IMR-90 (cell line): ENCODE measurements at regions not wholly inside any gene's neighbourhood (a gene's known extent, or its start where the extent isn't known, plus 50 kb on each side); places are given as distances from the start of the nearest gene placed in this dataset.

Experiments used
- ATAC-seq: fragments of 200-7000 bp; cut with Tn5 transposase; 2 replicates; pipeline ENCODE4 v1.9.1; 2020; ENCODE audit warnings: low read depth, mild to moderate bottlenecking, moderate library complexity
- BruUV-seq: library from RNA; stranded (reverse); fragments of 400-500 nt; replicated peaks from 2 replicates; lab custom pipeline; 2021; lab: Mats Ljungman, UMichigan
- CTCF ChIA-PET: fragments of 300-600 bp; formaldehyde crosslinking; extraction: SDS; loops from one replicate; lab custom pipeline; 2021; ENCODE audit warnings: antibody characterized with exemption; lab: Yijun Ruan, JAX
- POLR2A ChIA-PET: fragments of 300-600 bp; sonication (Branson Sonifier 250); formaldehyde crosslinking; loops from one replicate; lab custom pipeline; 2022; ENCODE audit warnings: antibody characterized with exemption; ENCODE audit not compliant: unreplicated experiment; lab: Charles Lee
- DNase-seq: peaks from one replicate; pipeline ENCODE4 v3.0.0; 2013
- H2AFZ ChIP-seq: replicated peaks from 2 replicates; pipeline ENCODE3; 2013; ENCODE audit warnings: low read length, mild to moderate bottlenecking; ENCODE audit not compliant: poor library complexity
- H2AK5ac ChIP-seq: 2 replicates; pipeline ENCODE4 v1.6.1; 2013; ENCODE audit warnings: low read depth, low read length, inconsistent platforms
- H2AK9ac ChIP-seq: replicated peaks from 2 replicates; pipeline ENCODE3; 2013; ENCODE audit warnings: mild to moderate bottlenecking, low read depth, low read length, moderate library complexity; ENCODE audit not compliant: poor library complexity
- H2BK120ac ChIP-seq: 2 replicates; pipeline ENCODE4 v1.6.1; 2013; ENCODE audit warnings: low read depth, low read length, inconsistent platforms
- H2BK15ac ChIP-seq: 3 replicates; pipeline ENCODE4 v1.6.1; 2013; ENCODE audit warnings: low read depth, low read length, inconsistent platforms
- H2BK20ac ChIP-seq: 2 replicates; pipeline ENCODE4 v1.6.1; 2013; ENCODE audit warnings: low read depth, mild to moderate bottlenecking, inconsistent platforms, low read length, moderate library complexity
- H2BK5ac ChIP-seq: 2 replicates; pipeline ENCODE4 v1.6.1; 2013; ENCODE audit warnings: mild to moderate bottlenecking, low read depth, low read length, inconsistent platforms; ENCODE audit not compliant: poor library complexity, severe bottlenecking
- H3K14ac ChIP-seq: replicated peaks from 2 replicates; pipeline ENCODE4 v1.6.1; 2013; ENCODE audit warnings: low read depth, low read length, inconsistent platforms
- H3K18ac ChIP-seq: 2 replicates; pipeline ENCODE4 v1.6.1; 2013; ENCODE audit warnings: low read depth, low read length, control low read depth
- H3K23ac ChIP-seq: 2 replicates; pipeline ENCODE4 v1.6.1; 2013; ENCODE audit warnings: low read depth, low read length, inconsistent platforms
- H3K27ac ChIP-seq: 2 replicates; pipeline ENCODE4 v1.5.1; 2013; ENCODE audit warnings: mild to moderate bottlenecking, control low read depth, low read length; ENCODE audit not compliant: insufficient read depth
- H3K27me3 ChIP-seq: 2 replicates; pipeline ENCODE4 v1.6.1; 2013; ENCODE audit warnings: low read length; ENCODE audit not compliant: control insufficient read depth, insufficient read depth
- H3K36me3 ChIP-seq: 2 replicates; pipeline ENCODE4 v1.6.1; 2013; ENCODE audit warnings: low read length, mixed read lengths; ENCODE audit not compliant: control insufficient read depth, insufficient read depth
- H3K4ac ChIP-seq: 2 replicates; pipeline ENCODE4 v1.6.1; 2013; ENCODE audit warnings: low read depth, low read length, inconsistent platforms
- H3K4me1 ChIP-seq: 2 replicates; pipeline ENCODE4 v1.6.1; 2013; ENCODE audit warnings: low read length, mixed read lengths; ENCODE audit not compliant: control insufficient read depth, insufficient read depth
- H3K4me2 ChIP-seq: 2 replicates; pipeline ENCODE4 v1.6.1; 2013; ENCODE audit warnings: low read depth, mild to moderate bottlenecking, control low read depth, low read length, moderate library complexity
- H3K4me3 ChIP-seq: 2 replicates; pipeline ENCODE4 v1.5.1; 2013; ENCODE audit warnings: low read depth, mild to moderate bottlenecking, control low read depth, low read length, moderate library complexity; ENCODE audit not compliant: insufficient read depth
- H3K56ac ChIP-seq: 2 replicates; pipeline ENCODE4 v1.6.1; 2013; ENCODE audit warnings: low read length, inconsistent platforms; ENCODE audit not compliant: insufficient read depth; ENCODE audit errors: extremely low read depth
- H3K79me1 ChIP-seq, 2 experiments: 2 replicates each; pipeline ENCODE4 v1.6.1; 2013; ENCODE audit warnings: low read length in 2 of 2, inconsistent platforms in 1 of 2, low read depth in 1 of 2
- H3K9ac ChIP-seq: 2 replicates; pipeline ENCODE4 v1.6.1; 2013; ENCODE audit warnings: low read depth, low read length, control low read depth
- H3K9me1 ChIP-seq: 2 replicates; pipeline ENCODE4 v1.6.1; 2013; ENCODE audit warnings: low read length, inconsistent platforms; ENCODE audit not compliant: insufficient read depth
- H3K9me3 ChIP-seq: 2 replicates; pipeline ENCODE4 v1.6.1; 2013; ENCODE audit warnings: low read length; ENCODE audit not compliant: control insufficient read depth, insufficient read depth
- H4K20me1 ChIP-seq: 2 replicates; pipeline ENCODE4 v1.6.1; 2013; ENCODE audit warnings: low read length, inconsistent platforms; ENCODE audit not compliant: insufficient read depth
- H4K5ac ChIP-seq: 2 replicates; pipeline ENCODE4 v1.6.1; 2013; ENCODE audit warnings: mild to moderate bottlenecking, low read depth, low read length, control low read depth
- H4K8ac ChIP-seq, 2 experiments: 2 replicates each; pipeline ENCODE4 v1.6.1; 2013; ENCODE audit warnings: low read depth in 2 of 2, low read length in 2 of 2, control low read depth in 1 of 2, inconsistent platforms in 1 of 2
- H4K91ac ChIP-seq: 2 replicates; pipeline ENCODE4 v1.6.1; 2013; ENCODE audit warnings: low read depth, low read length, inconsistent platforms; ENCODE audit not compliant: insufficient read depth
- NFE2L2 ChIP-seq: fragments of 150-350 bp; IDR thresholded peaks from 2 replicates; pipeline ENCODE4 v1.6.1; 2016; ENCODE audit warnings: low read depth, mild to moderate bottlenecking, low read length
- RAD21 ChIP-seq: IDR thresholded peaks from 2 replicates; pipeline ENCODE4 v1.6.1; 2012; ENCODE audit warnings: low read length, improper control_type of control experiment
- RCOR1 ChIP-seq: IDR thresholded peaks from 2 replicates; pipeline ENCODE4 v1.6.1; 2012; ENCODE audit warnings: mild to moderate bottlenecking, low read length, improper control_type of control experiment; ENCODE audit not compliant: insufficient replicate concordance
- WGBS, 2 experiments: methylation state at CpG; one replicate each; pipeline versions ENCODE4 v1.1.5 to v1.1.7; 2013; ENCODE audit warnings: missing lambda C conversion rate in 2 of 2; ENCODE audit not compliant: insufficient read length in 1 of 2; ENCODE audit errors: extremely low coverage in 2 of 2; 5-methylcytosine and 5-hydroxymethylcytosine counted together
- dilution Hi-C: fragments of 300-500 bp; cut with HindIII; formaldehyde crosslinking; loops from one replicate; pipeline ENCODE4 v1.14.3; 2018; ENCODE audit warnings: low sequenced_read_pairs; ENCODE audit not compliant: unreplicated experiment
- in situ Hi-C: fragments of 300-500 bp; cut with MboI; formaldehyde crosslinking; loops from 3 replicates; pipeline ENCODE4 v1.14.3; 2019; ENCODE audit warnings: low sequenced_read_pairs, inconsistent platforms, mixed read lengths
- intact Hi-C: fragments of 100-400 bp; cut with micrococcal nuclease; formaldehyde crosslinking; loops from 2 replicates; pipeline ENCODE4 v1.10.0; 2022
- TF ChIP-seq, protein P1 (sequence below): conservative IDR thresholded peaks from 2 replicates; pipeline ENCODE4 v1.5.1; 2012; ENCODE audit warnings: mild to moderate bottlenecking, low read depth, low read length, improper control_type of control experiment

DNA sequence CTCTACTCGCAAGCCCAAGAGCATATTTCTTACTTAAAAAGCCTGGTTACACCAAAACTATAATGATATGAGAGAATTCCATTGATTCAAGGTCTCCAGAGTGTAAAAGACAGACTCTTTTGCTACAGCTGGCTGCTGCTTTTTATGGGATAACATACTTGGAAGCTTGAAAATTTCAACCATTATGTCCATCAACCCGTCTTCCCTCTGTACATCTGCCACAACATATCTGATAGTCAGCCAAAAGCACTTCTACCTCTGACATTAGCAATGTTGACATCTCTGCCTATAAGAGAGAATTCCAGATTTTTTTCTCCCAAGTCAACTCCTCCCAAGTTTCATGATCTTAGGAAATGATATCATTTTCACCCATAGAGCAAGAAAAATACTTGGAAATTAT is 54.4 kb upstream of the IQCM start:
- dilution Hi-C loops (no loop called here), in situ Hi-C loops (no loop called here), intact Hi-C loops (no loop called here)
- Histone ChIP-seq H3K9me3 (no peaks in the 10 kb centered on the region), H4K8ac (no peak overlapping the region), H3K27ac (no peak overlapping the region), H3K56ac (no peak overlapping the region), H3K14ac (no peak overlapping the region), H3K18ac (no peak overlapping the region), H2AK9ac (no peak overlapping the region), H4K20me1 (no peaks in the 10 kb centered on the region), H2AFZ (no peak overlapping the region), H3K27me3 (no peaks in the 10 kb centered on the region), H3K36me3 (no peaks in the 10 kb centered on the region), H3K9ac (no peak overlapping the region), H4K5ac (no peak overlapping the region), H4K91ac (no peak overlapping the region), H2BK5ac (no peak overlapping the region), H3K9me1 (no peaks in the 10 kb centered on the region), H3K23ac (no peak overlapping the region), H3K4me1 (no peaks in the 10 kb centered on the region), H3K4me3 (no peak overlapping the region), H3K79me1 (no peaks in the 10 kb centered on the region), H2BK20ac (no peak overlapping the region), H2BK15ac (no peak overlapping the region), H3K4ac (no peak overlapping the region), H2BK120ac (no peak overlapping the region), H2AK5ac (no peak overlapping the region), H3K4me2 (no peak overlapping the region)
- TF ChIP-seq NFE2L2, result no peak
- no peak for TF ChIP-seq RAD21
- TF ChIP-seq, protein P1, sequence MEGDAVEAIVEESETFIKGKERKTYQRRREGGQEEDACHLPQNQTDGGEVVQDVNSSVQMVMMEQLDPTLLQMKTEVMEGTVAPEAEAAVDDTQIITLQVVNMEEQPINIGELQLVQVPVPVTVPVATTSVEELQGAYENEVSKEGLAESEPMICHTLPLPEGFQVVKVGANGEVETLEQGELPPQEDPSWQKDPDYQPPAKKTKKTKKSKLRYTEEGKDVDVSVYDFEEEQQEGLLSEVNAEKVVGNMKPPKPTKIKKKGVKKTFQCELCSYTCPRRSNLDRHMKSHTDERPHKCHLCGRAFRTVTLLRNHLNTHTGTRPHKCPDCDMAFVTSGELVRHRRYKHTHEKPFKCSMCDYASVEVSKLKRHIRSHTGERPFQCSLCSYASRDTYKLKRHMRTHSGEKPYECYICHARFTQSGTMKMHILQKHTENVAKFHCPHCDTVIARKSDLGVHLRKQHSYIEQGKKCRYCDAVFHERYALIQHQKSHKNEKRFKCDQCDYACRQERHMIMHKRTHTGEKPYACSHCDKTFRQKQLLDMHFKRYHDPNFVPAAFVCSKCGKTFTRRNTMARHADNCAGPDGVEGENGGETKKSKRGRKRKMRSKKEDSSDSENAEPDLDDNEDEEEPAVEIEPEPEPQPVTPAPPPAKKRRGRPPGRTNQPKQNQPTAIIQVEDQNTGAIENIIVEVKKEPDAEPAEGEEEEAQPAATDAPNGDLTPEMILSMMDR, result no peak
- no peak for TF ChIP-seq RCOR1
- WGBS, 2 experiments, result 20% methylated on average over 1 of the region's 2 CpGs; no CpG with 5 or more reads in 1 of the 2 experiments
- ChIA-PET CTCF (interaction anchor here (0.5 kb wide), 1 partner anchor 255 kb away, joined by 3 read pairs; no protein-coding TSS in a partner anchor), POLR2A (no interaction called here)
- DNase-seq, result no peak
- ATAC-seq, result no peak
- BruUV-seq, result no TSS peak
